NCI-H1694 (cell line): ENCODE measurements at regions not wholly inside any gene's neighbourhood (a gene's known extent, or its start where the extent isn't known, plus 50 kb on each side); places are given as distances from the start of the nearest gene placed in this dataset.
"Not testable (repeated sequence)": the region's sequence is repeated elsewhere in the genome, so short reads cannot be mapped to it uniquely, and the experiment has no call there.

Experiments
- DNase-seq: peaks from one replicate; lab custom pipeline; 2025; lab: John Stamatoyannopoulos, UW

- no peak for DNase-seq
Observed at GRCh38 chr6:43884652-43885022, 114.6 kb downstream of the VEGFA start.

GRCh38 chr6:43883847-43884651 lies 114.0 kb downstream of the VEGFA start:
- DNase-seq: no peak

GRCh38 chr6:43882690-43883448 lies 112.9 kb downstream of the VEGFA start:
- not testable (repeated sequence) for DNase-seq

GRCh38 chr6:43880236-43881137 lies 110.5 kb downstream of the VEGFA start:
- no peak for DNase-seq

- DNase-seq: no peak
Observed at GRCh38 chr6:43879722-43880121, 109.7 kb downstream of the VEGFA start.

GRCh38 chr6:43878823-43879495 lies 108.9 kb downstream of the VEGFA start:
- DNase-seq: peak; percentile 10

GRCh38 chr6:43878127-43878634 lies 108.2 kb downstream of the VEGFA start:
- no peak for DNase-seq

- DNase-seq: no peak
Observed at GRCh38 chr6:43877463-43878126, 107.6 kb downstream of the VEGFA start.

GRCh38 chr6:43877036-43877435 lies 107.0 kb downstream of the VEGFA start:
- DNase-seq: no peak

GRCh38 chr6:43876602-43877001 lies 106.6 kb downstream of the VEGFA start:
- DNase-seq: no peak

- DNase-seq: no peak
Observed at GRCh38 chr6:43875849-43876572, 106.0 kb downstream of the VEGFA start.

GRCh38 chr6:43874814-43875590 lies 105.0 kb downstream of the VEGFA start:
- DNase-seq: no peak

- DNase-seq: no peak
Observed at GRCh38 chr6:43873806-43874714, 104.0 kb downstream of the VEGFA start.

GRCh38 chr6:43871933-43872332 lies 101.9 kb downstream of the VEGFA start:
- DNase-seq: no peak

- DNase-seq: no peak
Observed at GRCh38 chr6:43871284-43871683, 101.3 kb downstream of the VEGFA start.

GRCh38 chr6:43870660-43871061 lies 100.7 kb downstream of the VEGFA start:
- no peak for DNase-seq

- DNase-seq: no peak
Observed at GRCh38 chr6:43869792-43870659, 100.0 kb downstream of the VEGFA start.
